ENCODE measurements at regions not wholly inside any gene's neighbourhood (a gene's known extent, or its start where the extent isn't known, plus 50 kb on each side); places are given as distances from the start of the nearest gene placed in this dataset.

- Histone ChIP-seq H3K4me1 (ENCODE audit: insufficient read depth, low read length, severe bottlenecking) (no peaks in the 10 kb centered on the region), H3K4me3 (ENCODE audit: low read depth, low read length, poor library complexity, severe bottlenecking) (no peak overlapping the region), H3K79me2 (ENCODE audit: insufficient read depth, low read length) (no peaks in the 10 kb centered on the region), H3K9ac (ENCODE audit: low read length) (no peak overlapping the region), H3K9me3 (ENCODE audit: low read length) (no peaks in the 10 kb centered on the region), H4K20me1 (ENCODE audit: insufficient read depth, low read length) (no peaks in the 10 kb centered on the region), H3K27ac (ENCODE audit: low read depth, low read length, poor library complexity, severe bottlenecking) (no peak overlapping the region), H3K36me3 (ENCODE audit: insufficient read depth, low read length) (no peaks in the 10 kb centered on the region), H3K27me3 (ENCODE audit: insufficient read depth, low read length) (no peaks in the 10 kb centered on the region), H3F3A (ENCODE audit: insufficient read depth, low read length) (no peaks in the 10 kb centered on the region), H3K9me2 (ENCODE audit: low read depth, low read length) (no peaks in the 10 kb centered on the region), H2AFZ (ENCODE audit: low read length) (no peak overlapping the region), H3K4me2 (ENCODE audit: low read length) (no peak overlapping the region)
- TF ChIP-seq, protein P1, sequence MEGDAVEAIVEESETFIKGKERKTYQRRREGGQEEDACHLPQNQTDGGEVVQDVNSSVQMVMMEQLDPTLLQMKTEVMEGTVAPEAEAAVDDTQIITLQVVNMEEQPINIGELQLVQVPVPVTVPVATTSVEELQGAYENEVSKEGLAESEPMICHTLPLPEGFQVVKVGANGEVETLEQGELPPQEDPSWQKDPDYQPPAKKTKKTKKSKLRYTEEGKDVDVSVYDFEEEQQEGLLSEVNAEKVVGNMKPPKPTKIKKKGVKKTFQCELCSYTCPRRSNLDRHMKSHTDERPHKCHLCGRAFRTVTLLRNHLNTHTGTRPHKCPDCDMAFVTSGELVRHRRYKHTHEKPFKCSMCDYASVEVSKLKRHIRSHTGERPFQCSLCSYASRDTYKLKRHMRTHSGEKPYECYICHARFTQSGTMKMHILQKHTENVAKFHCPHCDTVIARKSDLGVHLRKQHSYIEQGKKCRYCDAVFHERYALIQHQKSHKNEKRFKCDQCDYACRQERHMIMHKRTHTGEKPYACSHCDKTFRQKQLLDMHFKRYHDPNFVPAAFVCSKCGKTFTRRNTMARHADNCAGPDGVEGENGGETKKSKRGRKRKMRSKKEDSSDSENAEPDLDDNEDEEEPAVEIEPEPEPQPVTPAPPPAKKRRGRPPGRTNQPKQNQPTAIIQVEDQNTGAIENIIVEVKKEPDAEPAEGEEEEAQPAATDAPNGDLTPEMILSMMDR (IDR thresholded peaks at IDR 0.05; ENCODE audit: low read length): no peak
- no peak for TF ChIP-seq EZH2 (IDR thresholded peaks at IDR 0.05; ENCODE audit: borderline replicate concordance, low read length)
Measured at GRCh38 chr17:71748872-71749271, 371.9 kb upstream of the SOX9 start.

GRCh38 chr17:71753070-71753469, 367.8 kb upstream of the SOX9 start:
- H2AFZ ChIP-seq (ENCODE audit: low read length): no peak overlapping the region
- no peak overlapping the region for H3K4me2 ChIP-seq (ENCODE audit: low read length)
- H3K9me2 ChIP-seq (ENCODE audit: low read depth, low read length): no peaks in the 10 kb centered on the region
- H3K4me1 ChIP-seq (ENCODE audit: insufficient read depth, low read length, severe bottlenecking): no peaks in the 10 kb centered on the region
- H4K20me1 ChIP-seq (ENCODE audit: insufficient read depth, low read length): no peaks in the 10 kb centered on the region
- H3F3A ChIP-seq (ENCODE audit: insufficient read depth, low read length): no peaks in the 10 kb centered on the region
- no peak for TF ChIP-seq EZH2 (IDR thresholded peaks at IDR 0.05; ENCODE audit: borderline replicate concordance, low read length)
- TF ChIP-seq, protein P1 (IDR thresholded peaks at IDR 0.05; ENCODE audit: low read length): no peak
- no peak overlapping the region for H3K9ac ChIP-seq (ENCODE audit: low read length)
- H3K27ac ChIP-seq (ENCODE audit: low read depth, low read length, poor library complexity, severe bottlenecking): no peak overlapping the region
- no peaks in the 10 kb centered on the region for H3K9me3 ChIP-seq (ENCODE audit: low read length)
- H3K4me3 ChIP-seq (ENCODE audit: low read depth, low read length, poor library complexity, severe bottlenecking): no peak overlapping the region
- no peaks in the 10 kb centered on the region for H3K36me3 ChIP-seq (ENCODE audit: insufficient read depth, low read length)
- H3K79me2 ChIP-seq (ENCODE audit: insufficient read depth, low read length): no peaks in the 10 kb centered on the region
- H3K27me3 ChIP-seq (ENCODE audit: insufficient read depth, low read length): no peaks in the 10 kb centered on the region

GRCh38 chr17:71757156-71757555, 363.7 kb upstream of the SOX9 start:
- Histone ChIP-seq H3F3A (ENCODE audit: insufficient read depth, low read length) (no peaks in the 10 kb centered on the region), H3K9me3 (ENCODE audit: low read length) (no peaks in the 10 kb centered on the region), H3K4me3 (ENCODE audit: low read depth, low read length, poor library complexity, severe bottlenecking) (no peak overlapping the region), H3K79me2 (ENCODE audit: insufficient read depth, low read length) (no peaks in the 10 kb centered on the region), H3K36me3 (ENCODE audit: insufficient read depth, low read length) (no peaks in the 10 kb centered on the region), H3K9me2 (ENCODE audit: low read depth, low read length) (no peaks in the 10 kb centered on the region), H3K9ac (ENCODE audit: low read length) (no peak overlapping the region), H3K27me3 (ENCODE audit: insufficient read depth, low read length) (no peaks in the 10 kb centered on the region), H3K4me2 (ENCODE audit: low read length) (no peak overlapping the region), H3K4me1 (ENCODE audit: insufficient read depth, low read length, severe bottlenecking) (no peaks in the 10 kb centered on the region), H4K20me1 (ENCODE audit: insufficient read depth, low read length) (no peaks in the 10 kb centered on the region), H3K27ac (ENCODE audit: low read depth, low read length, poor library complexity, severe bottlenecking) (no peak overlapping the region), H2AFZ (ENCODE audit: low read length) (no peak overlapping the region)
- TF ChIP-seq EZH2 (IDR thresholded peaks at IDR 0.05; ENCODE audit: borderline replicate concordance, low read length): no peak
- TF ChIP-seq, protein P1 (IDR thresholded peaks at IDR 0.05; ENCODE audit: low read length): no peak

All from OCI-LY1 (cell line).